ENCODE measurements at regions not wholly inside any gene's neighbourhood (a gene's known extent, or its start where the extent isn't known, plus 50 kb on each side); places are given as distances from the start of the nearest gene placed in this dataset.

DNA sequence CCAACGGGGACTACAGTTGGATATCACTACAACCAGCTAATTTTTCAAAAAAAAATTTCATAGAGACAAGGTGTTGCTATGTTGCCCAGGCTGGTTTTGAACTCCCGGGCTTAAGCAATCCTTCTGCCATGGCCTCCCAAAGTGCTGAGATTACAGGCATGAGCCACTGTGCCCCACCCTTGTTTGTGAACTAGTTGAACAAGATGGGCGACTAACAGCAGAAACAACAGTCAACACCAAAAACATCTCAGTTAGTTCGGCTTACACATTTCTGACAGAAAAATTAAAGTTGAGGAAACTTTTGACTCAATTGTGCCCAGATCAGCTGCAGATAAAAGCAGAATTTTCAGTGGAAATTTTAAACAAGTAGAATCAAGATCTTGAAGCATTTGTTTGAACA is 470.1 kb downstream of the TLE4 start:
- TF ChIP-seq CTCF (IDR thresholded peaks at IDR 0.05; ENCODE audit: low read length): no peak
- TF ChIP-seq EZH2 (optimal IDR thresholded peaks at IDR 0.05; ENCODE audit: low read depth, low read length): no peak
- TF ChIP-seq EZH2phosphoT487 (IDR thresholded peaks at IDR 0.05; ENCODE audit: low read length): no peak
